Caco-2 (cell line): ENCODE measurements at regions not wholly inside any gene's neighbourhood (a gene's known extent, or its start where the extent isn't known, plus 50 kb on each side); places are given as distances from the start of the nearest gene placed in this dataset.

Experiments
- BruUV-seq: library from RNA; stranded (reverse); fragments of 400-500 nt; replicated peaks from 2 replicates; lab custom pipeline; 2021; lab: Mats Ljungman, UMichigan
- CTCF ChIA-PET: fragments of 300-600 bp; sonication (Branson Sonifier 250); formaldehyde crosslinking; loops from one replicate; lab custom pipeline; 2022; ENCODE audit warnings: antibody characterized with exemption; lab: Charles Lee
- POLR2A ChIA-PET: fragments of 300-600 bp; sonication (Branson Sonifier 250); formaldehyde crosslinking; loops from one replicate; lab custom pipeline; 2022; ENCODE audit warnings: antibody characterized with exemption; lab: Charles Lee
- DNase-seq, 2 experiments: peaks; one replicate each; pipeline versions ENCODE4 v3.0.0 to v3.0.0-alpha.2; 2020 to 2022
- H3K27me3 ChIP-seq: replicated peaks from 2 replicates; pipeline ENCODE4 v1.6.0; 2011; ENCODE audit warnings: low read length; ENCODE audit not compliant: control insufficient read depth, insufficient read depth
- H3K36me3 ChIP-seq: 2 replicates; pipeline ENCODE4 v1.5.1; 2011; ENCODE audit warnings: low read length; ENCODE audit not compliant: control insufficient read depth, insufficient read depth
- H3K4me1 ChIP-seq: fragments of 250-450 bp; sonication (Bioruptor Pico); 2 replicates; pipeline ENCODE4 v1.5.1; 2020; ENCODE audit warnings: mild to moderate bottlenecking
- H3K4me3 ChIP-seq: 2 replicates; pipeline ENCODE4 v1.5.1; 2011; ENCODE audit warnings: low read depth, mild to moderate bottlenecking, control low read depth, low read length
- H3K9me3 ChIP-seq: fragments of 250-450 bp; sonication (Bioruptor Pico); 2 replicates; pipeline ENCODE4 v1.5.1; 2020; ENCODE audit warnings: mild to moderate bottlenecking, moderate library complexity
- H3K27ac Mint-ChIP-seq: one replicate; pipeline ENCODE4 v1.8.0; 2022; ENCODE audit warnings: mixed read lengths; ENCODE audit not compliant: unreplicated experiment
- H3K27me3 Mint-ChIP-seq: one replicate; pipeline ENCODE4 v1.8.0; 2022; ENCODE audit warnings: mixed read lengths; ENCODE audit not compliant: insufficient read depth, unreplicated experiment
- H3K36me3 Mint-ChIP-seq: one replicate; pipeline ENCODE4 v1.8.0; 2022; ENCODE audit warnings: mild to moderate bottlenecking, mixed read lengths; ENCODE audit not compliant: insufficient read depth, unreplicated experiment
- H3K4me1 Mint-ChIP-seq: one replicate; pipeline ENCODE4 v1.8.0; 2022; ENCODE audit warnings: low read depth, mixed read lengths; ENCODE audit not compliant: unreplicated experiment
- H3K4me3 Mint-ChIP-seq: one replicate; pipeline ENCODE4 v1.8.0; 2022; ENCODE audit warnings: mild to moderate bottlenecking, moderate library complexity, mixed read lengths; ENCODE audit not compliant: unreplicated experiment
- H3K9me3 Mint-ChIP-seq: one replicate; pipeline ENCODE4 v1.8.0; 2022; ENCODE audit warnings: mixed read lengths; ENCODE audit not compliant: unreplicated experiment
- CTCF ChIP-seq, 2 experiments: fragments of 200-600 bp in 1 of 2; IDR thresholded peaks; 1 replicate in 1 of 2; 2 replicates in 1 of 2; pipeline versions ENCODE4 v1.5.1 to v1.8.0; 2011 to 2022; ENCODE audit warnings: antibody characterized with exemption in 1 of 2, control low read depth in 1 of 2, inconsistent platforms in 1 of 2, low read depth in 1 of 2, low read length in 1 of 2, mild to moderate bottlenecking in 1 of 2, moderate library complexity in 1 of 2; ENCODE audit not compliant: insufficient read depth in 1 of 2, severe bottlenecking in 1 of 2, unreplicated experiment in 1 of 2
- intact Hi-C: fragments of 100-400 bp; cut with micrococcal nuclease; formaldehyde crosslinking; loops from one replicate; pipeline ENCODE4 v1.10.0; 2022; ENCODE audit not compliant: unreplicated experiment

DNA sequence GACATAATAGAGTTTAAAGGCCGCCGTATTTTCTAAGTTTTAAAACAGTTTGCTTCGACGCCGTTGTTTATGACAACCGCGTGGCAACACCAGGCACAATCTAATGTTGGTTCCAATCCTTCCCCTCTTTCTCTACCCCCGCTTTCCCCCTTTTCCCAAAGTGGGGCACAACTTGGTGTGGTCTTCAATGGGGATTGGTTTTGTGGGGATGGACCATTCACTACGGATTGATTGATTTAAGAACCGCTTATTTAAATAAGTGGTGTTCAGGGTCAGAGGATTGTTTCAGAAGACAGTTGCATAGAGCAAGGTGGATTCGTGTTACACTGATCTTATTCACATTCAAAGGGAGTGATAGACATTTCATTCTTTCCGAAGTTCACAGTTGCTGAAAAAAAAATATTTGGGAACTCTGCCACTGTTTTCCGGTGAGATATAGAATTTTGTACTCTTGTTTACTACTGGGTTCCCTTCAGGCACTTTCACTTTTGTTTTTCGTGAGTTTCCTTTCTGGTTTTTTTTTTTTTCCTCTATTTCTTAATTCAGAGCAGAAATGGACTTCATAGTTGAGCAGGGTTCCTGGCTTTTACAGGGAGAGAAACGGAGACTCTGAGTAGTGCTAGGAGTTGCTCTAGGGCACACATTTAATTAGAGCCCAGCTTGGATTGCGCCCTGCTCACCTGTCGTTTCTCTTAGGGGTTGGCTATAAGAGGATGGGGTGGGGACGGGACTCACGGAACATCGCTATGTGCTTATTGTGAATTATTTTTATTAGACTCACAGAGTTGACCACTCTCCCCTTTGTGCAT lies 79.6 kb upstream of the AK4 start:
- no peaks in the 10 kb centered on the region for H3K27me3 ChIP-seq
- H3K4me1 ChIP-seq: no peaks in the 10 kb centered on the region
- H3K36me3 Mint-ChIP-seq: peaks cover 12% of the 10 kb centered on the region
- no peak for DNase-seq
- H3K27ac Mint-ChIP-seq: peak overlapping the region; percentile 91
- H3K4me1 Mint-ChIP-seq: peaks cover 13% of the 10 kb centered on the region
- H3K9me3 Mint-ChIP-seq: no peaks in the 10 kb centered on the region
- H3K27me3 Mint-ChIP-seq: no peaks in the 10 kb centered on the region
- no peaks in the 10 kb centered on the region for H3K36me3 ChIP-seq
- H3K9me3 ChIP-seq: no peaks in the 10 kb centered on the region
- no peak for TF ChIP-seq CTCF (IDR thresholded peaks at IDR 0.05; ENCODE audit: insufficient read depth in 1 of 2, low read depth in 1 of 2, low read length in 1 of 2, severe bottlenecking in 1 of 2, unreplicated experiment in 1 of 2)
- CTCF ChIA-PET: no interaction called here
- BruUV-seq: no TSS peak
- intact Hi-C loops: loop anchor here (5.0 kb wide), 1 partner anchor 79 kb away; the partner anchor contains the start of gene AK4
- peak overlapping the region; percentile 56 for H3K4me3 ChIP-seq
- POLR2A ChIA-PET: no interaction called here
- H3K4me3 Mint-ChIP-seq: peak overlapping the region; percentile 80

DNA sequence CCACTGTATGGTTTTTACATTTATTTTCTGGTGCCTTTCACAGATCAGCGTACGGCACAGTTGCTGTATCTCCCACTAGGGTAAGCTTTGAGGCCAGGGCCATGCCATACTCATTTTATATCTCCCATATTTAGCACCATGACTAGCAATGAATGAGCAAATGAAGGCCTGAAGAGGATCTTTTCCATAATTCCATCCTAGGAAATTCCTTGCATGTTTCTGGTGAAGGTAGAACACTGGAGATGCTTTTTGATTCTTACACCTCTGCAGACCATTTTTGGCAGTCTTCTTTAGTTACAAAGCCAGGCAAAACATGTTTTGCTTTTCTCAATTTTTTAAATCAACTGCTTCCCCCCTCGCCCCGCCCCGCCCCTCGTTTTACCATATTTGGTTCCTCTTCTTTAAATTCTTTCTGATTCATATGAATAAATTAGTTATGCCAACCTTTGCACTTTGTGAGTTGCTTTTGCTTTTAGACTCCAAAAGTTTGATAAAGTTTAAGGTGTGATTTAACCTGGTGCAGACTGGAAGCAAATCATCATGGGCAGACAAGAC lies 78.9 kb upstream of the AK4 start:
- no peak for DNase-seq
- Mint-ChIP-seq H3K9me3 (no peaks in the 10 kb centered on the region), H3K4me3 (peak overlapping the region; percentile 80), H3K4me1 (peaks cover 13% of the 10 kb centered on the region), H3K27me3 (no peaks in the 10 kb centered on the region), H3K36me3 (peaks cover 12% of the 10 kb centered on the region), H3K27ac (no peak overlapping the region)
- ChIA-PET CTCF (no interaction called here), POLR2A (no interaction called here)
- no peak for TF ChIP-seq CTCF (IDR thresholded peaks at IDR 0.05; ENCODE audit: insufficient read depth in 1 of 2, low read depth in 1 of 2, low read length in 1 of 2, severe bottlenecking in 1 of 2, unreplicated experiment in 1 of 2)
- no TSS peak for BruUV-seq
- no peaks in the 10 kb centered on the region for H3K9me3 ChIP-seq
- no peaks in the 10 kb centered on the region for H3K4me1 ChIP-seq
- H3K4me3 ChIP-seq: peak overlapping the region; percentile 56
- no peaks in the 10 kb centered on the region for H3K36me3 ChIP-seq
- intact Hi-C loops: loop anchor here (5.0 kb wide), 1 partner anchor 78 kb away; the partner anchor contains the start of gene AK4
- H3K27me3 ChIP-seq: no peaks in the 10 kb centered on the region

DNA sequence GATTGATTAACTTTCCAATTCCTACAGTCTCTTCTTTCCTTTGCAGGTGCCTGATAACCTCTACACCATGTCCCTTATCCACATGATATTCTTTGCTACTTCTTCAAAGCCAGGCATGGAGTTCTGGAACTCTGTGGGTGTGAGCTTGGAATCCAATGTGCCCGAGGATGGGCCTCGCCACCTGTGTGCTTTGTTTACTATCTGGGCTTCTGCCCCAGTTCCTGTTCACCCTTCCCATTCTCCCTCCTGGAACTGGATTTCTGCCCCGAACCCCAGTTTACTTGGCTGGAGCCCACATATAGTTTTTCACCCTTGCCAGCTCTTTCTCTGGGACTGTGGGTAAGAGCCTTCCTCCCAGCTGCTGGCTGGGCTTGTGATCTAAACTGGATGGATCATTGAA lies 75.2 kb upstream of the AK4 start:
- no peaks in the 10 kb centered on the region for H3K9me3 Mint-ChIP-seq

More for the DNA sequence above, 75.2 kb upstream of the AK4 start:
- no peak overlapping the region for H3K4me3 Mint-ChIP-seq
- Histone ChIP-seq H3K27me3 (no peaks in the 10 kb centered on the region), H3K4me1 (no peaks in the 10 kb centered on the region), H3K4me3 (no peak overlapping the region), H3K9me3 (no peaks in the 10 kb centered on the region), H3K36me3 (no peaks in the 10 kb centered on the region)
- BruUV-seq: no TSS peak
- CTCF ChIA-PET: no interaction called here
- peaks cover 6% of the 10 kb centered on the region for H3K4me1 Mint-ChIP-seq
- DNase-seq: no peak
- H3K27ac Mint-ChIP-seq: no peak overlapping the region
- POLR2A ChIA-PET: no interaction called here
- no peak for TF ChIP-seq CTCF (IDR thresholded peaks at IDR 0.05; ENCODE audit: insufficient read depth in 1 of 2, low read depth in 1 of 2, low read length in 1 of 2, severe bottlenecking in 1 of 2, unreplicated experiment in 1 of 2)
- intact Hi-C loops: no loop called here
- no peaks in the 10 kb centered on the region for H3K27me3 Mint-ChIP-seq
- no peaks in the 10 kb centered on the region for H3K36me3 Mint-ChIP-seq
